Esophagus muscularis mucosa (tissue), 3 donors: ENCODE measurements at regions not wholly inside any gene's neighbourhood (a gene's known extent, or its start where the extent isn't known, plus 50 kb on each side); places are given as distances from the start of the nearest gene placed in this dataset.

Source experiments
- CTCF ChIP-seq, 3 experiments: fragments of 200-600 bp in 2 of 3; fragments of 450-650 bp in 1 of 3; sonication (generic) in 2 of 3; IDR thresholded peaks; one replicate each; pipeline ENCODE4 v1.5.1; 2017 to 2019; ENCODE audit warnings: antibody characterized with exemption in 3 of 3, mild to moderate bottlenecking in 2 of 3, moderate library complexity in 1 of 3
- POLR2A ChIP-seq: fragments of 450-650 bp; IDR thresholded peaks from one replicate; pipeline ENCODE4 v1.6.1; 2017; ENCODE audit warnings: antibody characterized with exemption, moderate library complexity, mild to moderate bottlenecking, low read depth

- TF ChIP-seq POLR2A: no peak
- no peak for TF ChIP-seq CTCF (IDR thresholded peaks at IDR 0.05)
Observed at GRCh38 chr6:135658481-135658880, 160.9 kb upstream of the AHI1 start.
